ENCODE measurements at regions not wholly inside any gene's neighbourhood (a gene's known extent, or its start where the extent isn't known, plus 50 kb on each side); places are given as distances from the start of the nearest gene placed in this dataset.

DNA sequence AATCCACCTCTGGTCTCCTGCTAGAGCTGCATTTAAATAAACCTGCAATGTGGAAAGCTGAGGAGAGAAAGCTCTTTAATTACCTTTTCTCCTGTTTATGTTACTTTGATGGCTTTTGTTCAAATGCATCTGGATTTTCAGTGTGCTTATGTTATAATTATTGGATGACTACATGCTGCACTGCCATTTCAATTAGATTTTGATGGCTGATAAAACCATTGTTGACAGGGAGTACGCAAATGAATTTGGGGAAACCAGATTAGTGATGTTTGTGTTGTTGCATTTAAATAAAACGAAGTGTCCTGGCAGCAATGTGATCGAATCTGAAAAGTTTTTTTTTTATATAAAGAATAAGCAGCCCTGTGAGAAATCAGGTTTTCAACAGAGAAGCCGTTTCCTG is 799.8 kb downstream of the DIAPH3 start:
- TF ChIP-seq POLR2A (IDR thresholded peaks at IDR 0.05; ENCODE audit: low read depth, low read length) (no peak), POLR2AphosphoS5 (IDR thresholded peaks at IDR 0.05; ENCODE audit: low read depth, low read length) (no peak)

Data from GM12892 (cell line).